Stimulated activated CD4-positive, alpha-beta T cell treated with anti-CD3 and anti-CD28 coated beads, Interleukin-2, amount 100 ng/mL, for 48 hours (primary cell): ENCODE measurements at regions not wholly inside any gene's neighbourhood (a gene's known extent, or its start where the extent isn't known, plus 50 kb on each side); places are given as distances from the start of the nearest gene placed in this dataset.
"Not testable (repeated sequence)": the region's sequence is repeated elsewhere in the genome, so short reads cannot be mapped to it uniquely, and the experiment has no call there.

Experiments used
- DNase-seq, 2 donors: peaks; one replicate each; pipeline ENCODE4 v3.0.0-alpha.2; 2020

- no peak for DNase-seq
These were observed 52.5 kb downstream of the RHOB start for GRCh38 chr2:20499387-20499786.

- DNase-seq: no peak
These were observed 55.1 kb downstream of the RHOB start for GRCh38 chr2:20501974-20502373.

GRCh38 chr2:20502496-20502895, 55.6 kb downstream of the RHOB start:
- DNase-seq: not testable (repeated sequence)

GRCh38 chr2:20504174-20504573, 57.3 kb downstream of the RHOB start:
- DNase-seq: no peak

GRCh38 chr2:20506201-20506685, 59.4 kb downstream of the RHOB start:
- no peak for DNase-seq

GRCh38 chr2:20507166-20507692, 60.4 kb downstream of the RHOB start:
- DNase-seq: peak in 1 of 2 donors; percentile 1

- no peak for DNase-seq
These were observed 60.8 kb downstream of the RHOB start for GRCh38 chr2:20507711-20508110.

- no peak for DNase-seq
These were observed 62.5 kb downstream of the RHOB start for GRCh38 chr2:20509301-20509769.

GRCh38 chr2:20509770-20510490, 63.1 kb downstream of the RHOB start:
- no peak for DNase-seq

GRCh38 chr2:20511130-20511529, 64.3 kb downstream of the RHOB start:
- DNase-seq: no peak

- DNase-seq: no peak
These were observed 65.3 kb downstream of the RHOB start for GRCh38 chr2:20512061-20512605.

- DNase-seq: no peak
These were observed 67.1 kb downstream of the RHOB start for GRCh38 chr2:20513946-20514345.

- no peak for DNase-seq
These were observed 67.9 kb downstream of the RHOB start for GRCh38 chr2:20514596-20515269.

- no peak for DNase-seq
These were observed 68.7 kb downstream of the RHOB start for GRCh38 chr2:20515290-20516220.

GRCh38 chr2:20516291-20516645, 69.4 kb downstream of the RHOB start:
- DNase-seq: no peak

GRCh38 chr2:20516646-20517341, 69.9 kb downstream of the RHOB start:
- DNase-seq: no peak

- DNase-seq: no peak
These were observed 72.4 kb downstream of the RHOB start for GRCh38 chr2:20519309-20519708.

- no peak for DNase-seq
These were observed 73.3 kb downstream of the RHOB start for GRCh38 chr2:20520128-20520527.

- DNase-seq: no peak
These were observed 74.3 kb downstream of the RHOB start for GRCh38 chr2:20521193-20521592.

- no peak for DNase-seq
These were observed 74.9 kb downstream of the RHOB start for GRCh38 chr2:20521682-20522189.

- no peak for DNase-seq
These were observed 76.4 kb downstream of the RHOB start for GRCh38 chr2:20523073-20523798.
